H1 (cell line): ENCODE measurements at regions not wholly inside any gene's neighbourhood (a gene's known extent, or its start where the extent isn't known, plus 50 kb on each side); places are given as distances from the start of the nearest gene placed in this dataset.
"Not testable (repeated sequence)": the region's sequence is repeated elsewhere in the genome, so short reads cannot be mapped to it uniquely, and the experiment has no call there.

ENCODE experiments used
- CEBPB ChIP-seq: IDR thresholded peaks from 2 replicates; pipeline ENCODE4 v1.6.1; 2012; ENCODE audit warnings: low read depth, low read length
- CHD2 ChIP-seq: IDR thresholded peaks from 2 replicates; pipeline ENCODE4 v1.6.1; 2012; ENCODE audit warnings: low read length, improper control_type of control experiment
- CHD7 ChIP-seq: fragments of 300-600 bp; sonication (generic); IDR thresholded peaks from 2 replicates; pipeline ENCODE4 v1.7.1; 2012; ENCODE audit warnings: low read length, moderate library complexity, mild to moderate bottlenecking, inconsistent platforms; ENCODE audit not compliant: insufficient replicate concordance
- CREB1 ChIP-seq: IDR thresholded peaks from 2 replicates; pipeline ENCODE4 v1.6.1; 2012; ENCODE audit warnings: inconsistent platforms
- CTCF ChIP-seq, 3 experiments: IDR thresholded peaks; 1 replicate in 2 of 3; 2 replicates in 1 of 3; pipeline versions ENCODE4 v1.5.1 to v1.6.1; 2011; ENCODE audit warnings: low read length in 3 of 3, mild to moderate bottlenecking in 3 of 3, inconsistent platforms in 2 of 3, low read depth in 1 of 3, moderate library complexity in 1 of 3; ENCODE audit not compliant: insufficient read depth in 1 of 3; ENCODE audit errors: control extremely low read depth in 1 of 3
- EP300 ChIP-seq, 2 experiments: IDR thresholded peaks; 1 replicate in 1 of 2; 2 replicates in 1 of 2; pipeline ENCODE4 v1.6.1; 2011 to 2012; ENCODE audit warnings: low read depth in 2 of 2, low read length in 2 of 2, mild to moderate bottlenecking in 2 of 2, borderline replicate concordance in 1 of 2, inconsistent platforms in 1 of 2, moderate library complexity in 1 of 2
- JUN ChIP-seq: IDR thresholded peaks from 2 replicates; pipeline ENCODE4 v1.6.1; 2011; ENCODE audit warnings: low read depth, mild to moderate bottlenecking, improper control_type of control experiment, low read length
- KDM1A ChIP-seq: fragments of 200-600, 300-600 bp; sonication (generic); IDR thresholded peaks from 2 replicates; pipeline ENCODE4 v1.7.1; 2016; ENCODE audit warnings: mild to moderate bottlenecking, low read length, borderline replicate concordance
- POLR2A ChIP-seq, 2 experiments: IDR thresholded peaks; 1 replicate in 1 of 2; 2 replicates in 1 of 2; pipeline ENCODE4 v1.6.1; 2011; ENCODE audit warnings: low read depth in 2 of 2, low read length in 2 of 2, mild to moderate bottlenecking in 2 of 2; ENCODE audit errors: control extremely low read depth in 1 of 2
- POLR2AphosphoS5 ChIP-seq: IDR thresholded peaks from 2 replicates; pipeline ENCODE4 v1.6.1; 2011; ENCODE audit warnings: low read depth, low read length
- RNF2 ChIP-seq: fragments of 200-900, 300-1000 bp; sonication (generic); IDR thresholded peaks from 2 replicates; pipeline ENCODE4 v1.7.1; 2016; ENCODE audit warnings: borderline replicate concordance, low read depth, mild to moderate bottlenecking, antibody characterized with exemption, low read length; ENCODE audit not compliant: poor library complexity, severe bottlenecking; ENCODE audit errors: missing control alignments
- SP1 ChIP-seq: IDR thresholded peaks from 2 replicates; pipeline ENCODE4 v1.6.1; 2011; ENCODE audit warnings: low read depth, low read length
- ZNF274 ChIP-seq: IDR thresholded peaks from 2 replicates; pipeline ENCODE4 v1.7.0; 2012; ENCODE audit warnings: low read length, borderline replicate concordance; ENCODE audit errors: extremely low read depth

GRCh38 chr2:62649087-62649486 lies 56.4 kb upstream of the EHBP1 start:
- not testable (repeated sequence) for TF ChIP-seq SP1; CEBPB; POLR2A (IDR thresholded peaks at IDR 0.05; ENCODE audit: control extremely low read depth in 1 of 2, low read depth in 2 of 2, low read length in 2 of 2); EP300 (IDR thresholded peaks at IDR 0.05; ENCODE audit: borderline replicate concordance in 1 of 2, low read depth in 2 of 2, low read length in 2 of 2); CHD7; CTCF (IDR thresholded peaks at IDR 0.05; ENCODE audit: control extremely low read depth in 1 of 3, insufficient read depth in 1 of 3, low read depth in 1 of 3, low read length in 3 of 3); POLR2AphosphoS5; KDM1A; ZNF274; JUN; CREB1; RNF2; CHD2
